GM13976 (cell line): ENCODE measurements at regions not wholly inside any gene's neighbourhood (a gene's known extent, or its start where the extent isn't known, plus 50 kb on each side); places are given as distances from the start of the nearest gene placed in this dataset.

Experiments used
- DNase-seq: peaks from one replicate; pipeline ENCODE4 v3.0.0; 2012; ENCODE audit warnings: low spot score
- CTCF ChIP-seq: IDR thresholded peaks from 2 replicates; pipeline ENCODE4 v1.5.1; 2012; ENCODE audit warnings: borderline replicate concordance, mild to moderate bottlenecking; ENCODE audit not compliant: insufficient read depth; ENCODE audit errors: extremely low read depth, missing control alignments, control extremely low read depth
- in situ Hi-C: fragments of 300-500 bp; cut with MboI; formaldehyde crosslinking; loops from one replicate; pipeline ENCODE4 v1.12.0; 2022; ENCODE audit warnings: low sequenced_read_pairs, mixed read lengths, inconsistent platforms; ENCODE audit not compliant: unreplicated experiment

DNA sequence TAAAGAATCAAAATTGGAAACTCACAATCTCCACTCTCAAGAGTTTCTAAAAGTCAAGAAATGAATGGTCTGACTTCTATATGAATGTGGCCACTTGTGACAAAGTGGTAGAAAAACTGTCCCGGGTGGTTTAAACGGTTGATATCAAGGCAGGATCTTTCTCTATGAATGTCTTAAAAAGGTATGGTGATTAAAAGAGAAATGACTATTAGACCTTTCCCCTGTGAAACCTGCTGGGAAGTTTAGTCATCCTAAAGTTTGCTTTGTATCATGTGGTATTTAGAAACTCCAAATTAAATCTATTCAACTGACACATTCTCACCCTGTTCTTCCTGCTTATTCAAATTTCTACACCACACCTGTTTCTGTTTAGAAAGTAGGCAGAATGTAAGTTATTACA is 492.5 kb downstream of the XPNPEP1 start:
- TF ChIP-seq CTCF = no peak
- no peak for DNase-seq
- in situ Hi-C loops = no loop called here

DNA sequence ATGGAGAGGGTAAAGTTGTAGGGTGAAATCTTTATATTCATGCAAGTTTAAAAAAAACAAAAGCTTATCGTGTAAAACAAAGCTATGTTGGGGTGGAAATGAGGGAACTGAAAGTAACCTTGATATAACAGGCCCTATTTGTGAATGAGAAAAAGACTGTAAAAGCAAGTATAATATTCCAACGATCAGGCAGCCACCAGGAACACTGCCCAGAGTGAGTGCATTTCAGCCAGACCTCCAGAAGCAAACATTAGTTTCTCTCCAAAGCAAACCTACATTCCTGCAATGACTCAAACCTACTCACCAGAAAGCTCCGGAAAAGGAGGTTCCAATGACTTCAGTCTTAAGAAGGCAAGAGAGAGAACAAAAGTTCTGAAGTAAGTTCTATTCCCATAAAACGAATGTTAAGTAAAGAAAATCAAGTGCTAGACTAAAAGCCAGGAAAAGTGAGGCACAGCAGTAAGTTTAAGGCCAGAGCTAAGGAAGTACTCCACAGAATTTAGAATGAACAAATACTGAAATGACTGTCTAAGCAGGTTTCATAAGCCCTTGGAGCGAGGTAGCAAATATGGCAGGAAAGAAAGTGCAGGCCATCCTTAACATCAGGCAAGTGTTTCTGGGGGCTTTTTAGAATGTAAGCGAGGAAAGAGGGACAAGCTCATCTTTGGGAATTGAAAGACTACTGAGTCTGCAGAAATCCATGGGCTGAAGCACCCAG is 493.1 kb downstream of the XPNPEP1 start:
- DNase-seq = no peak
- in situ Hi-C loops = no loop called here
- no peak for TF ChIP-seq CTCF

GRCh38 chr10:109428775-109429491 is 494.4 kb downstream of the XPNPEP1 start:
- TF ChIP-seq CTCF = no peak
- in situ Hi-C loops = no loop called here
- no peak for DNase-seq

DNA sequence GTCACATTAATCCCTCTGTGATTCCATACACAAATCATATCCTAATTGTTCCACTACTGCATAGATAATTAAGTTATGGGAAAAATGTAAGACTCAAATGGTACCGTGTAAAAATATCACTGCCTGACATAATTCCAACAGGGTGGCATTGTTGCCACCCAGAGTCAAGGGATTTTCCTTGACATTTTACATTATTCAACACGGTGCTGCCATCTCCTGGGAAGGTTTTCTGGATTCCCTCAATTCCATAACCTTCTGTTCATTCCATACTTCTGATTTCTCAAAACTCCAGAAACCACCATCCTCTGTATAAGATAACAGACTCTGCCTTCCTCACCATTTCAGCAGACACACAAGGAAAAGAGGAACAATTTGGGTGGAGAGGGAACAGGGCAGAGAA is 495.9 kb downstream of the XPNPEP1 start:
- in situ Hi-C loops = no loop called here
- TF ChIP-seq CTCF = no peak
- no peak for DNase-seq

GRCh38 chr10:109426987-109427386 is 496.3 kb downstream of the XPNPEP1 start:
- TF ChIP-seq CTCF = no peak
- in situ Hi-C loops = no loop called here
- DNase-seq = no peak

GRCh38 chr10:109418795-109419194 is 504.5 kb downstream of the XPNPEP1 start:
- in situ Hi-C loops = no loop called here
- no peak for TF ChIP-seq CTCF
- DNase-seq = no peak
